IPS DF 6.9 (cell line): ENCODE measurements at regions not wholly inside any gene's neighbourhood (a gene's known extent, or its start where the extent isn't known, plus 50 kb on each side); places are given as distances from the start of the nearest gene placed in this dataset.

Experiments
- DNase-seq: peaks from one replicate; pipeline ENCODE4 v3.0.0-alpha.2; 2013; ENCODE audit warnings: low read depth, low spot score
- H3K27ac ChIP-seq: one replicate; pipeline ENCODE4 v1.5.1; 2013; ENCODE audit warnings: low read length, control low read depth
- H3K27me3 ChIP-seq: 2 replicates; pipeline ENCODE4 v1.6.1; 2013; ENCODE audit warnings: mild to moderate bottlenecking, low read length; ENCODE audit not compliant: control insufficient read depth, insufficient read depth
- H3K36me3 ChIP-seq: 2 replicates; pipeline ENCODE4 v1.6.1; 2013; ENCODE audit warnings: low read length; ENCODE audit not compliant: control insufficient read depth, insufficient read depth
- H3K4me1 ChIP-seq: 2 replicates; pipeline ENCODE4 v1.6.1; 2013; ENCODE audit warnings: low read length; ENCODE audit not compliant: control insufficient read depth, insufficient read depth
- H3K4me3 ChIP-seq: 2 replicates; pipeline ENCODE4 v1.5.1; 2013; ENCODE audit warnings: mild to moderate bottlenecking, low read length
- H3K9me3 ChIP-seq: 2 replicates; pipeline ENCODE4 v1.6.1; 2013; ENCODE audit warnings: low read length, inconsistent platforms; ENCODE audit not compliant: control insufficient read depth, insufficient read depth
- WGBS: extraction: QIAGEN DNeasy Blood & Tissue Kit; methylation state at CpG from one replicate; pipeline ENCODE4 v1.1.7; 2013; ENCODE audit warnings: mixed read lengths, missing lambda C conversion rate; ENCODE audit not compliant: insufficient read length, insufficient coverage; 5-methylcytosine and 5-hydroxymethylcytosine counted together

GRCh38 chr15:49748791-49749190 lies 127.9 kb downstream of the DTWD1 start:
- no peaks in the 10 kb centered on the region for H3K27me3 ChIP-seq
- H3K36me3 ChIP-seq: no peaks in the 10 kb centered on the region
- no peak overlapping the region for H3K27ac ChIP-seq
- no peaks in the 10 kb centered on the region for H3K9me3 ChIP-seq
- no CpG with 5 or more reads among the region's 2 CpGs for WGBS
- H3K4me3 ChIP-seq: no peak overlapping the region
- no peaks in the 10 kb centered on the region for H3K4me1 ChIP-seq
- no peak for DNase-seq

- H3K4me3 ChIP-seq: no peak overlapping the region
- no peaks in the 10 kb centered on the region for H3K9me3 ChIP-seq
- no peaks in the 10 kb centered on the region for H3K36me3 ChIP-seq
- H3K27me3 ChIP-seq: no peaks in the 10 kb centered on the region
- no peak overlapping the region for H3K27ac ChIP-seq
- DNase-seq: no peak
- no peaks in the 10 kb centered on the region for H3K4me1 ChIP-seq
Measured at GRCh38 chr15:49750553-49750952, 129.7 kb downstream of the DTWD1 start.

- H3K27ac ChIP-seq: no peak overlapping the region
- H3K4me1 ChIP-seq: no peaks in the 10 kb centered on the region
- no peak overlapping the region for H3K4me3 ChIP-seq
- no peaks in the 10 kb centered on the region for H3K36me3 ChIP-seq
- no peak for DNase-seq
- no peaks in the 10 kb centered on the region for H3K9me3 ChIP-seq
- no peaks in the 10 kb centered on the region for H3K27me3 ChIP-seq
- WGBS: no CpG with 5 or more reads among the region's 3 CpGs
Measured at GRCh38 chr15:49751191-49751590, 130.3 kb downstream of the DTWD1 start.

- Histone ChIP-seq H3K4me1 (no peaks in the 10 kb centered on the region), H3K36me3 (no peaks in the 10 kb centered on the region), H3K9me3 (no peaks in the 10 kb centered on the region), H3K4me3 (no peak overlapping the region), H3K27ac (no peak overlapping the region), H3K27me3 (no peaks in the 10 kb centered on the region)
- DNase-seq: no peak
- WGBS: no CpG with 5 or more reads among the region's 3 CpGs
Measured at GRCh38 chr15:49751751-49752150, 130.9 kb downstream of the DTWD1 start.

GRCh38 chr15:49752517-49752916 lies 131.7 kb downstream of the DTWD1 start:
- no peaks in the 10 kb centered on the region for H3K9me3 ChIP-seq
- DNase-seq: no peak
- no peaks in the 10 kb centered on the region for H3K4me1 ChIP-seq
- WGBS: no CpG with 5 or more reads among the region's 2 CpGs
- H3K4me3 ChIP-seq: no peak overlapping the region
- H3K36me3 ChIP-seq: no peaks in the 10 kb centered on the region
- no peaks in the 10 kb centered on the region for H3K27me3 ChIP-seq
- H3K27ac ChIP-seq: no peak overlapping the region

GRCh38 chr15:49758456-49758855 lies 137.6 kb downstream of the DTWD1 start:
- no peak for DNase-seq
- Histone ChIP-seq H3K27me3 (no peaks in the 10 kb centered on the region), H3K27ac (no peak overlapping the region), H3K4me3 (no peak overlapping the region), H3K36me3 (no peaks in the 10 kb centered on the region), H3K9me3 (no peaks in the 10 kb centered on the region), H3K4me1 (no peaks in the 10 kb centered on the region)
- no CpG with 5 or more reads among the region's 1 CpG for WGBS

GRCh38 chr15:49758856-49759255 lies 138.0 kb downstream of the DTWD1 start:
- no peaks in the 10 kb centered on the region for H3K9me3 ChIP-seq
- H3K27me3 ChIP-seq: no peaks in the 10 kb centered on the region
- no CpG with 5 or more reads among the region's 2 CpGs for WGBS
- no peak for DNase-seq
- no peak overlapping the region for H3K27ac ChIP-seq
- no peaks in the 10 kb centered on the region for H3K36me3 ChIP-seq
- H3K4me1 ChIP-seq: no peaks in the 10 kb centered on the region
- no peak overlapping the region for H3K4me3 ChIP-seq

GRCh38 chr15:49760749-49761148 lies 139.9 kb downstream of the DTWD1 start:
- WGBS: no CpG with 5 or more reads among the region's 1 CpG
- no peaks in the 10 kb centered on the region for H3K9me3 ChIP-seq
- DNase-seq: no peak

GRCh38 chr15:49769225-49769624 lies 148.4 kb downstream of the DTWD1 start:
- no peak for DNase-seq
- WGBS: no CpG with 5 or more reads among the region's 1 CpG
- no peaks in the 10 kb centered on the region for H3K9me3 ChIP-seq

More at GRCh38 chr15:49760749-49761148, 139.9 kb downstream of the DTWD1 start:
- Histone ChIP-seq H3K36me3 (no peaks in the 10 kb centered on the region), H3K4me3 (no peak overlapping the region), H3K4me1 (no peaks in the 10 kb centered on the region), H3K27ac (no peak overlapping the region), H3K27me3 (no peaks in the 10 kb centered on the region)

GRCh38 chr15:49789436-49789835 lies 168.6 kb downstream of the DTWD1 start:
- Histone ChIP-seq H3K9me3 (no peaks in the 10 kb centered on the region), H3K27ac (no peak overlapping the region), H3K36me3 (no peaks in the 10 kb centered on the region), H3K4me1 (no peaks in the 10 kb centered on the region), H3K27me3 (no peaks in the 10 kb centered on the region), H3K4me3 (no peak overlapping the region)
- no peak for DNase-seq

More at GRCh38 chr15:49769225-49769624, 148.4 kb downstream of the DTWD1 start:
- H3K4me1 ChIP-seq: no peaks in the 10 kb centered on the region
- H3K27me3 ChIP-seq: no peaks in the 10 kb centered on the region
- no peak overlapping the region for H3K27ac ChIP-seq
- H3K4me3 ChIP-seq: no peak overlapping the region
- no peaks in the 10 kb centered on the region for H3K36me3 ChIP-seq

GRCh38 chr15:49793943-49794342 lies 173.1 kb downstream of the DTWD1 start:
- no peaks in the 10 kb centered on the region for H3K36me3 ChIP-seq
- H3K4me1 ChIP-seq: no peaks in the 10 kb centered on the region
- no peak for DNase-seq
- no peaks in the 10 kb centered on the region for H3K27me3 ChIP-seq
- no CpG with 5 or more reads among the region's 14 CpGs for WGBS
- no peak overlapping the region for H3K4me3 ChIP-seq
- no peak overlapping the region for H3K27ac ChIP-seq
- H3K9me3 ChIP-seq: no peaks in the 10 kb centered on the region
